NCI-H2196 (cell line): ENCODE measurements at regions not wholly inside any gene's neighbourhood (a gene's known extent, or its start where the extent isn't known, plus 50 kb on each side); places are given as distances from the start of the nearest gene placed in this dataset.

Source experiments
- DNase-seq: peaks from one replicate; lab custom pipeline; 2025; ENCODE audit not compliant: unreplicated experiment; lab: John Stamatoyannopoulos, UW

DNA sequence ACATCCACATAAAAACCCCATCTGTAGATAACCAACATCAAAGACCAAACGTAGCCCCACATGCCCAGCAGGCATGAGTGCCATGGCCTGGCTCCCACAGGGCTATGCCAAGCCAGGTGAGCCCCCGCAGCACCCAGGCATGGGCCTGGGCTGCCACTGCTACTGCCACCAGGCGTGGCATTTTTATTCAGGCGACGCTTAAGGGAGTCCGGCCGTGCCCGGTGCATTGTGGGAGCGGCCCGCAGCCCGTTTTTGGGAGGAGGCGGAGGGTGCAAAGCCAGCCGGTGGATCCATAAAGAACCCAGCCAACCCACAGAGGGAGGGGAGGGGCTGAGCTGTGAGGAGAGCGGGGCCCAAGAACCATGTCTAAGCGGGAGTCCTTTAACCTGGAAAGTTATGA lies 83.6 kb downstream of the XIST start:
- DNase-seq, result no peak

DNA sequence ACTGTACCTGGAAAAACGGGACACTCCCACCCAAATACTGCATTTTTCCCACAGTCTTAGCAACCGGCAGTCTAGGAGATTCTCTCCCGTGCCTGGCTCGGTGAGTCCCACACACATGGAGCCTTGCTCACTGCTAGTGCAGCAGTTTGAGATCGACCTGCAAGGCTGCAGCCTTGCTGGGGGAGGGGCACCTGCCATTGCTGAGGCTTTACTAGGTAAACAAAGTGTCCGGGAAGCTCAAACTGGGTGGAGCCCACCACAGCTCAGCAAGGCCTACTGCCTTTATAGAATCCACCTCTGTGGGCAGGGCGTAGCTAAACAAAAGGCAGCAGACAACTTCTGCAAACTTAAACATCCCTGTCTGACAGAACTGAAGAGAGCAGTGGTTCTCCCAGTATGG lies 84.4 kb downstream of the XIST start:
- no peak for DNase-seq

DNA sequence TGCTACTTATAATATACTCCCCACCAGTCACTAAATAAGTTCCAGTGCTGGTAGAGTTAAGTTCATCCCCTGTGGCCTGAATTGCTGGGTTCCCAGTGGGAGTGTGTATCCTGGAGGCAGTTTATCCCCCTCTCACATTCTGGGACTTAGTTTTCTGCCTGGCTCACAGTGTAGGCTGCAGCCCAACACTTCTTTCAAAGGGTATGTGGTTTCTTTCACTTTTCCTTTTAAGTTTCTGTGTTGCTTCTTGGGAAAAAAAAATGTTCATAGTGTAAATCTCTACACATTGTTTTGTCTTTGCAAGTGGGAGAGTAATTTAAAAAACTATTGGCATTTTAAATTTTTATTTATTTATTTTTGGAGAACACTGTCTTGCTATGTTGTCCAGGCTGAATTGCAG lies 85.5 kb downstream of the XIST start:
- DNase-seq, result no peak

DNA sequence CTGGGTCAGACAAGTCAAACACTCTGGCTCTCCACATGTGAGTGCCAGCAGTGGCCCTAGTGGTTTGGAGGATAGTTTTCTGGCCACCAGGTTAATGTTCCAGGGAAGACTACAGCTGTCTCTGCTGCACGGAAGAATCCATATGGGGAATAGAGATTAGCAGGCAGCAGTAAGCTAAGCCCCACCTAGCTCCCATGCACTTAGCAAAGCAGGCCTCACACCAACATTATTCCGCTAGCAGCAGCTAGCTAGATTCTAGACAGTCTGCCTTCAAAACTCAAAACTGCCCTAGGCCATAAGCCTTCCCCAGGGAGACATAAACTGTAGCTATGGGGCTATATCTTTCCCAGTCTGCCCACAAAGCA lies 86.1 kb downstream of the XIST start:
- no peak for DNase-seq

DNA sequence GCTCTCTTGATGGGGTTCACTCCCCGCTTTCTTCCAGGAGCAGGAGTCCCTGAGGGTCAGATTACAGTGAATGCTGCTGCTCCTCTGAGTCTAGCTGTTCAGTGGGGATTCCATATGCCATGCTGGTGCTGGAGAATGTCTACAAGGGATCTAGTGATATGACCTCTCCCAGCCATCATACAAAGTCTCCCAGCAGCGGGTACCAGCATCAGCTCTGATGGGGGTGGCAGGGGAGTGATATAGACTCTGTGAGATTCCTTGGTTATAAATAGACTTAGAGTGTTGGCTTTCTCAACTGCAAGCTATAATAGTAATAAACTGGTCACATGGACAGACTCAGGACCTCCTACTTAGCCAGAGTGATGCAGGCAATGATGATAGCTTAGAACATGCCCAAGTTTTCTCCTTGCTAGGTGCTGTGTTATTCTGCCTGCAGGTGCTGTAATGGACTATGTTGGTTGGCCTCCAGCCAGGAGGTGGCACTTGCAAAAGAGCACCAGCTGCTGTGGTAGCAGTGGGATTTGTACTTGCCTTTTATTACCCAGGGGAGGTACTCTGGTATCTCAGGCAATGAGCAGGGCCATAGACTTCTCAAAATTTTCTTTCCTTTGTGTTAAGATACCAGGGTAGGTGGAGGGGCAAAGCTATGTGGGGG lies 86.6 kb downstream of the XIST start:
- peak; percentile 6 for DNase-seq

DNA sequence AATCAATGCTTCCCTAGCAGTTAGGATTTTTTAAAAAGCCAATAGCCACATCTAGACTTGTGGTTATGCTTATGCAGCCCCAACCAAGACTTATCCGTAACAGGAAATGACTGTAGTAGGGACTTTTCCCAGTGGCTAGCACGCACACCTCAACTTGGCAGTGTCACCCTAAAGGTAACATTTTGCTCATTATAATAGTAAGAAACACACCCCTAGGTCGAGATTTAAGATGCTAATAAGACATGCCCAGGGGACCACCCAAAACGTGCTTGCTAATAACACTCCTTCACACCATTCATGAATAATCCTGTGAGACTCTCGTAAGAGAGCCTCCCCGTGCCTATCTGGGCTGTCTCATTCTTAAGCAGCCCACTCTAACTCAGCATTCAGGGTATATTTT lies 94.3 kb downstream of the XIST start:
- no peak for DNase-seq
